Mucosa of descending colon (tissue), 3 donors: ENCODE measurements at regions not wholly inside any gene's neighbourhood (a gene's known extent, or its start where the extent isn't known, plus 50 kb on each side); places are given as distances from the start of the nearest gene placed in this dataset.
"Not testable (repeated sequence)": the region's sequence is repeated elsewhere in the genome, so short reads cannot be mapped to it uniquely, and the experiment has no call there.

ENCODE experiments used
- ATAC-seq: fragments of 200-7000 bp; cut with Tn5 transposase; one replicate; pipeline ENCODE4 v1.9.1; 2020; ENCODE audit warnings: mild to moderate bottlenecking, moderate library complexity
- DNase-seq, 3 donors: peaks; one replicate each; pipeline ENCODE4 v3.0.0-alpha.2; 2020
- H3K36me3 ChIP-seq: fragments of 200-600 bp; one replicate; pipeline ENCODE4 v1.8.0; 2021; ENCODE audit warnings: low read depth, mild to moderate bottlenecking
- H3K4me1 ChIP-seq: fragments of 200-600 bp; one replicate; pipeline ENCODE4 v1.8.0; 2021; ENCODE audit warnings: low read depth, mild to moderate bottlenecking
- H3K4me3 ChIP-seq: fragments of 200-600 bp; one replicate; pipeline ENCODE4 v1.8.0; 2021; ENCODE audit warnings: mild to moderate bottlenecking
- H3K9me3 ChIP-seq: fragments of 200-600 bp; one replicate; pipeline ENCODE4 v1.8.0; 2021; ENCODE audit warnings: mild to moderate bottlenecking
- CTCF ChIP-seq: fragments of 200-600 bp; IDR thresholded peaks from one replicate; pipeline ENCODE4 v1.8.0; 2022; ENCODE audit warnings: antibody characterized with exemption, mild to moderate bottlenecking
- intact Hi-C, 2 donors: fragments of 100-400 bp; cut with DNase I in 1 of 2; cut with micrococcal nuclease in 1 of 2; formaldehyde crosslinking; loops; one replicate each; pipeline versions ENCODE4 v1.11.0 to v1.11.1; 2022; cut with DNase I, micrococcal nuclease
- donor health status: DM: no; HTN: no; CAD: no; lungs with moderate emphysema.
- donor health status: DM: no; HTN: no; CAD: no.
- donor health status: DM: no; HTN: yes; CAD: no.

- no peaks in the 10 kb centered on the region for H3K9me3 ChIP-seq
- no peak overlapping the region for H3K4me3 ChIP-seq
- H3K36me3 ChIP-seq, result no peaks in the 10 kb centered on the region
- ATAC-seq (no peak), DNase-seq (no peak)
- no peak for TF ChIP-seq CTCF
- no peaks in the 10 kb centered on the region for H3K4me1 ChIP-seq
- intact Hi-C loops, result no loop called here
Measured at GRCh38 chr13:23042181-23042580, 138.6 kb upstream of the SGCG start.

- no peak for TF ChIP-seq CTCF
- H3K4me1 ChIP-seq, result no peaks in the 10 kb centered on the region
- H3K36me3 ChIP-seq, result no peaks in the 10 kb centered on the region
- H3K4me3 ChIP-seq, result no peak overlapping the region
- intact Hi-C loops, result no loop called here
- ATAC-seq (no peak), DNase-seq (no peak)
- no peaks in the 10 kb centered on the region for H3K9me3 ChIP-seq
Measured at GRCh38 chr13:23044906-23045305, 135.9 kb upstream of the SGCG start.

- intact Hi-C loops, result no loop called here
- ATAC-seq (no peak), DNase-seq (no peak)
- Histone ChIP-seq H3K4me3 (no peak overlapping the region), H3K4me1 (no peaks in the 10 kb centered on the region), H3K9me3 (no peaks in the 10 kb centered on the region), H3K36me3 (no peaks in the 10 kb centered on the region)
- no peak for TF ChIP-seq CTCF
Measured at GRCh38 chr13:23050126-23050525, 130.7 kb upstream of the SGCG start.

- H3K9me3 ChIP-seq, H3K4me1 ChIP-seq, DNase-seq, intact Hi-C loops, ATAC-seq, H3K36me3 ChIP-seq, H3K4me3 ChIP-seq: not testable (repeated sequence)
Measured at GRCh38 chr13:23053711-23054110, 127.1 kb upstream of the SGCG start.

GRCh38 chr13:23059173-23059572 is 121.6 kb upstream of the SGCG start:
- Histone ChIP-seq H3K4me3 (no peak overlapping the region), H3K36me3 (no peaks in the 10 kb centered on the region), H3K4me1 (no peaks in the 10 kb centered on the region), H3K9me3 (no peaks in the 10 kb centered on the region)
- no peak for TF ChIP-seq CTCF
- no peak for DNase-seq
- no peak for ATAC-seq
- intact Hi-C loops, result no loop called here

GRCh38 chr13:23060959-23061358 is 119.8 kb upstream of the SGCG start:
- H3K4me1 ChIP-seq, result no peaks in the 10 kb centered on the region
- no peaks in the 10 kb centered on the region for H3K36me3 ChIP-seq
- ATAC-seq (no peak), DNase-seq (no peak)
- no peaks in the 10 kb centered on the region for H3K9me3 ChIP-seq
- intact Hi-C loops, result no loop called here
- H3K4me3 ChIP-seq, result no peak overlapping the region
- TF ChIP-seq CTCF, result no peak
